NB4 (cell line): ENCODE measurements at regions not wholly inside any gene's neighbourhood (a gene's known extent, or its start where the extent isn't known, plus 50 kb on each side); places are given as distances from the start of the nearest gene placed in this dataset.

Source experiments
- DNase-seq: peaks from one replicate; pipeline ENCODE4 v3.0.0; 2010; ENCODE audit warnings: low read depth
- H3K4me3 ChIP-seq: one replicate; pipeline ENCODE4 v1.5.1; 2011; ENCODE audit warnings: mild to moderate bottlenecking, low read depth, low read length, moderate library complexity
- MAX ChIP-seq: IDR thresholded peaks from 2 replicates; pipeline ENCODE4 v1.6.1; 2011; ENCODE audit warnings: low read depth, low read length
- MYC ChIP-seq: IDR thresholded peaks from 2 replicates; pipeline ENCODE4 v1.6.1; 2011; ENCODE audit warnings: low read depth, low read length
- POLR2A ChIP-seq: IDR thresholded peaks from 2 replicates; pipeline ENCODE4 v1.6.1; 2011; ENCODE audit warnings: mild to moderate bottlenecking; ENCODE audit not compliant: insufficient read length; ENCODE audit errors: extremely low read depth
- TF ChIP-seq, protein P1 (sequence below): IDR thresholded peaks from one replicate; pipeline ENCODE4 v1.5.1; 2012; ENCODE audit warnings: low read depth, low read length

GRCh38 chr4:187321711-187322110 is 598.1 kb upstream of the FAT1 start:
- DNase-seq, result no peak
- no peak overlapping the region for H3K4me3 ChIP-seq
- TF ChIP-seq POLR2A, result no peak
- no peak for TF ChIP-seq MYC
- TF ChIP-seq, protein P1, sequence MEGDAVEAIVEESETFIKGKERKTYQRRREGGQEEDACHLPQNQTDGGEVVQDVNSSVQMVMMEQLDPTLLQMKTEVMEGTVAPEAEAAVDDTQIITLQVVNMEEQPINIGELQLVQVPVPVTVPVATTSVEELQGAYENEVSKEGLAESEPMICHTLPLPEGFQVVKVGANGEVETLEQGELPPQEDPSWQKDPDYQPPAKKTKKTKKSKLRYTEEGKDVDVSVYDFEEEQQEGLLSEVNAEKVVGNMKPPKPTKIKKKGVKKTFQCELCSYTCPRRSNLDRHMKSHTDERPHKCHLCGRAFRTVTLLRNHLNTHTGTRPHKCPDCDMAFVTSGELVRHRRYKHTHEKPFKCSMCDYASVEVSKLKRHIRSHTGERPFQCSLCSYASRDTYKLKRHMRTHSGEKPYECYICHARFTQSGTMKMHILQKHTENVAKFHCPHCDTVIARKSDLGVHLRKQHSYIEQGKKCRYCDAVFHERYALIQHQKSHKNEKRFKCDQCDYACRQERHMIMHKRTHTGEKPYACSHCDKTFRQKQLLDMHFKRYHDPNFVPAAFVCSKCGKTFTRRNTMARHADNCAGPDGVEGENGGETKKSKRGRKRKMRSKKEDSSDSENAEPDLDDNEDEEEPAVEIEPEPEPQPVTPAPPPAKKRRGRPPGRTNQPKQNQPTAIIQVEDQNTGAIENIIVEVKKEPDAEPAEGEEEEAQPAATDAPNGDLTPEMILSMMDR, result no peak
- no peak for TF ChIP-seq MAX

DNA sequence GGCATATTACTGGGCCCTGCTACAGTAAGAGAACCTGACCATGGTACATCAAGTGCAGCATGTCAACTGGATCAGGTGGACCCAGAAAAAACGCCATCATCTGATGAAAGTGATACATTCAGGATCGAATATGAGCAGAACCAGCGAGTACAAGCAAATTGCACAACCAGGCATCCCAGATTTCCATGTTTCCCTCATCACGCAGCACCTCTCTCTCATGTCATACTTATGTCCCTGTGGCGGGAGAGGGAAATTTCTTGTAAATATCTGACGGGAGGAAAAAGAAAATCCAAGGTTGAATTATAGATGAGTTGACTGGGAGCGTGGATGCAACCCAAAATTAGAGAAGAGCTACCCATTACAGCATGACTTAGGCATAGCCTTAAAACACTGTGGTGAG is 608.5 kb upstream of the FAT1 start:
- no peak for DNase-seq
- TF ChIP-seq POLR2A (no peak), MAX (no peak), MYC (no peak)
- TF ChIP-seq, protein P1, result no peak

GRCh38 chr4:187333151-187333550 is 609.5 kb upstream of the FAT1 start:
- H3K4me3 ChIP-seq, result no peak overlapping the region
- no peak for DNase-seq
- TF ChIP-seq, protein P1, result no peak
- no peak for TF ChIP-seq POLR2A
- no peak for TF ChIP-seq MAX
- TF ChIP-seq MYC, result no peak

More for the DNA sequence above, 608.5 kb upstream of the FAT1 start:
- no peak overlapping the region for H3K4me3 ChIP-seq

- TF ChIP-seq MAX, result no peak
- no peak for TF ChIP-seq POLR2A
- TF ChIP-seq, protein P1, result no peak
- no peak for TF ChIP-seq MYC
- H3K4me3 ChIP-seq, result no peak overlapping the region
- no peak for DNase-seq
These were observed 611.7 kb upstream of the FAT1 start for GRCh38 chr4:187335339-187335738.

- no peak for DNase-seq
- TF ChIP-seq, protein P1, result no peak
- H3K4me3 ChIP-seq, result no peak overlapping the region
These were observed 631.1 kb upstream of the FAT1 start for GRCh38 chr4:187354740-187355139.

DNA sequence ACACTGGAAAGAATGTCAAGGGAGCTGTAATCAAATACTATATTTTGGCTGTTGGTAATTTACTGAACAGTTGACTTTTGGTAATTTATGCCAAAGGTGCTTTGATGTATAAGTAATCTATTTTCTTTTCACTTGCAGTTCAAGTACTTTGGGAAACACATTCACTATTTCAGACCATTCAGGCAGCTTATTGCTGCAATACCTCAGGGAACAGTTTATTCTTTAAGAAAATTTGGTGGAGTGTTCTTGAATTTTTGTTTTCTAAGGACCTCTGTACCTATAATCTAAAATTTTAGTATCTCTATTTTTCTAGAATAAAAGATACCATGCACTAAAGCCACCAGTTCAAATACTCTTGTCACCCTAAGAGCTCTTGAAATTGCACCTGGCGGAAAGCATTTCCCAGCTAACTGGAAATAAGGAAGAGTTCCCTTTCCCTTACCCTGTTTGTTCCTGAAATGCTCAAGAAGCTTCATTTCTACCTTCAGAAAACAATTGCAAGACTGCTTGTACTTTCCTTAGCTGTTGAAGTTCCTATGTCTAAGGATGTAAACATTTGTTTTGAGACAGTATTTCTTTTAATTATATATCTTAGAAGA is 633.5 kb upstream of the FAT1 start:
- H3K4me3 ChIP-seq, result no peak overlapping the region
- TF ChIP-seq POLR2A (no peak), MYC (no peak), MAX (no peak)
- TF ChIP-seq, protein P1, result no peak
- no peak for DNase-seq
